Suprapubic skin (tissue), 4 donors: ENCODE measurements at regions not wholly inside any gene's neighbourhood (a gene's known extent, or its start where the extent isn't known, plus 50 kb on each side); places are given as distances from the start of the nearest gene placed in this dataset.

Experiments
- DNase-seq, 2 donors: peaks; one replicate each; pipeline ENCODE4 v3.0.0-alpha.2; 2019; ENCODE audit warnings: low spot score in 2 of 2
- H3K27ac ChIP-seq: fragments of 200-600 bp; sonication (generic); one replicate; pipeline ENCODE4 v1.5.1; 2019
- H3K27me3 ChIP-seq: fragments of 200-600 bp; sonication (generic); one replicate; pipeline ENCODE4 v1.5.1; 2019
- H3K36me3 ChIP-seq: fragments of 200-600 bp; sonication (generic); one replicate; pipeline ENCODE4 v1.5.1; 2019
- H3K4me1 ChIP-seq: fragments of 200-600 bp; sonication (generic); one replicate; pipeline ENCODE4 v1.5.1; 2019
- H3K4me3 ChIP-seq: fragments of 200-600 bp; sonication (generic); one replicate; pipeline ENCODE4 v1.5.1; 2019; ENCODE audit warnings: mild to moderate bottlenecking
- H3K9me3 ChIP-seq: fragments of 200-600 bp; sonication (generic); one replicate; pipeline ENCODE4 v1.5.1; 2019
- CTCF ChIP-seq, 2 donors: fragments of 200-600 bp in 1 of 2; fragments of 450-650 bp in 1 of 2; sonication (generic) in 1 of 2; IDR thresholded peaks; one replicate each; pipeline ENCODE4 v1.5.1; 2016 to 2019; ENCODE audit warnings: antibody characterized with exemption in 2 of 2, mild to moderate bottlenecking in 1 of 2, moderate library complexity in 1 of 2
- EP300 ChIP-seq: sonication (generic); formaldehyde crosslinking; IDR thresholded peaks from one replicate; pipeline ENCODE4 v1.6.1; 2017; ENCODE audit warnings: antibody characterized with exemption
- POLR2A ChIP-seq, 2 donors: fragments of 450-650 bp; IDR thresholded peaks; one replicate each; pipeline ENCODE4 v1.6.1; 2017; ENCODE audit warnings: antibody characterized with exemption in 2 of 2, mild to moderate bottlenecking in 2 of 2, moderate library complexity in 2 of 2
- POLR2AphosphoS5 ChIP-seq, 3 donors: sonication (generic); formaldehyde crosslinking; IDR thresholded peaks; one replicate each; pipeline ENCODE4 v1.6.1; 2017; ENCODE audit warnings: antibody characterized with exemption in 3 of 3
- WGBS: methylation state at CpG from one replicate; pipeline ENCODE4 v1.1.5; 2018; 5-methylcytosine and 5-hydroxymethylcytosine counted together

- Histone ChIP-seq H3K9me3 (no peaks in the 10 kb centered on the region), H3K27ac (no peak overlapping the region), H3K4me3 (no peak overlapping the region), H3K4me1 (peaks cover 9% of the 10 kb centered on the region), H3K36me3 (no peaks in the 10 kb centered on the region), H3K27me3 (peaks cover 21% of the 10 kb centered on the region)
- DNase-seq = peak in 1 of 2 donors; percentile 76
- no peak for TF ChIP-seq POLR2AphosphoS5 (IDR thresholded peaks at IDR 0.05)
- WGBS = 50% methylated on average over 10 of the region's 10 CpGs
These were observed 70.4 kb downstream of the HES1 start for GRCh38 chr3:194206320-194206719.

GRCh38 chr3:194208709-194209108 lies 72.8 kb downstream of the HES1 start:
- no peak for DNase-seq
- no peak overlapping the region for H3K4me3 ChIP-seq
- 86% methylated on average over 3 of the region's 3 CpGs for WGBS
- no peak overlapping the region for H3K27ac ChIP-seq
- H3K36me3 ChIP-seq = no peaks in the 10 kb centered on the region
- peaks cover 10% of the 10 kb centered on the region for H3K27me3 ChIP-seq
- no peak for TF ChIP-seq POLR2A (IDR thresholded peaks at IDR 0.05)
- TF ChIP-seq POLR2AphosphoS5 (IDR thresholded peaks at IDR 0.05) = no peak
- TF ChIP-seq EP300 = no peak
- no peak for TF ChIP-seq CTCF (IDR thresholded peaks at IDR 0.05)
- peaks cover 22% of the 10 kb centered on the region for H3K4me1 ChIP-seq
- no peaks in the 10 kb centered on the region for H3K9me3 ChIP-seq

- TF ChIP-seq CTCF (IDR thresholded peaks at IDR 0.05) (no peak), POLR2A (IDR thresholded peaks at IDR 0.05) (no peak), EP300 (no peak), POLR2AphosphoS5 (IDR thresholded peaks at IDR 0.05) (no peak)
- 62% methylated on average over 13 of the region's 13 CpGs for WGBS
- no peak overlapping the region for H3K4me3 ChIP-seq
- no peaks in the 10 kb centered on the region for H3K36me3 ChIP-seq
- H3K4me1 ChIP-seq = peaks cover 13% of the 10 kb centered on the region
- H3K27me3 ChIP-seq = no peaks in the 10 kb centered on the region
- H3K27ac ChIP-seq = no peak overlapping the region
- DNase-seq = no peak
- no peaks in the 10 kb centered on the region for H3K9me3 ChIP-seq
These were observed 76.4 kb downstream of the HES1 start for GRCh38 chr3:194212161-194212844.

GRCh38 chr3:194212845-194213331 lies 76.9 kb downstream of the HES1 start:
- H3K27me3 ChIP-seq = no peaks in the 10 kb centered on the region
- no peaks in the 10 kb centered on the region for H3K36me3 ChIP-seq
- no peak for DNase-seq
- no peak overlapping the region for H3K4me3 ChIP-seq
- no peak overlapping the region for H3K27ac ChIP-seq
- TF ChIP-seq EP300 = no peak
- no peak for TF ChIP-seq POLR2AphosphoS5 (IDR thresholded peaks at IDR 0.05)
- TF ChIP-seq CTCF (IDR thresholded peaks at IDR 0.05) = no peak
- peaks cover 13% of the 10 kb centered on the region for H3K4me1 ChIP-seq
- H3K9me3 ChIP-seq = no peaks in the 10 kb centered on the region
- WGBS = 28% methylated on average over 10 of the region's 10 CpGs

GRCh38 chr3:194215392-194215791 lies 79.4 kb downstream of the HES1 start:
- WGBS = 71% methylated on average over 6 of the region's 6 CpGs

More at GRCh38 chr3:194215392-194215791, 79.4 kb downstream of the HES1 start:
- no peak overlapping the region for H3K4me3 ChIP-seq
- no peak for DNase-seq
- peaks cover 13% of the 10 kb centered on the region for H3K4me1 ChIP-seq
- H3K36me3 ChIP-seq = no peaks in the 10 kb centered on the region
- H3K27ac ChIP-seq = no peak overlapping the region
- H3K9me3 ChIP-seq = no peaks in the 10 kb centered on the region
- TF ChIP-seq EP300 = no peak
- TF ChIP-seq POLR2A (IDR thresholded peaks at IDR 0.05) = no peak
- no peak for TF ChIP-seq POLR2AphosphoS5 (IDR thresholded peaks at IDR 0.05)
- TF ChIP-seq CTCF (IDR thresholded peaks at IDR 0.05) = no peak
- no peaks in the 10 kb centered on the region for H3K27me3 ChIP-seq
